ENCODE measurements at regions not wholly inside any gene's neighbourhood (a gene's known extent, or its start where the extent isn't known, plus 50 kb on each side); places are given as distances from the start of the nearest gene placed in this dataset.

GRCh38 chr1:234975122-234975940 lies 153.3 kb downstream of the TOMM20 start:
- peak; percentile 46 for DNase-seq (ENCODE audit: low spot score)

- no peak for DNase-seq (ENCODE audit: low spot score)
These were observed 155.0 kb downstream of the TOMM20 start for GRCh38 chr1:234973426-234974250.

- no peak for DNase-seq (ENCODE audit: low spot score)
These were observed 156.0 kb downstream of the TOMM20 start for GRCh38 chr1:234972411-234973191.

- no peak for DNase-seq (ENCODE audit: low spot score)
These were observed 156.9 kb downstream of the TOMM20 start for GRCh38 chr1:234971586-234972297.

GRCh38 chr1:234970731-234971476 lies 157.7 kb downstream of the TOMM20 start:
- no peak for DNase-seq (ENCODE audit: low spot score)

GRCh38 chr1:234970401-234970730 lies 158.3 kb downstream of the TOMM20 start:
- no peak for DNase-seq (ENCODE audit: low spot score)

- no peak for DNase-seq (ENCODE audit: low spot score)
These were observed 158.8 kb downstream of the TOMM20 start for GRCh38 chr1:234969581-234970400.

- no peak for DNase-seq (ENCODE audit: low spot score)
These were observed 159.6 kb downstream of the TOMM20 start for GRCh38 chr1:234969011-234969441.

- DNase-seq (ENCODE audit: low spot score), result no peak
These were observed 160.2 kb downstream of the TOMM20 start for GRCh38 chr1:234968451-234968850.

- DNase-seq (ENCODE audit: low spot score), result no peak
These were observed 161.5 kb downstream of the TOMM20 start for GRCh38 chr1:234967121-234967520.

- no peak for DNase-seq (ENCODE audit: low spot score)
These were observed 163.5 kb downstream of the TOMM20 start for GRCh38 chr1:234965111-234965510.

GRCh38 chr1:234963904-234964702 lies 164.5 kb downstream of the TOMM20 start:
- DNase-seq (ENCODE audit: low spot score), result no peak

- peak; percentile 71 for DNase-seq (ENCODE audit: low spot score)
These were observed 165.3 kb downstream of the TOMM20 start for GRCh38 chr1:234963180-234963903.

GRCh38 chr1:234962340-234962989 lies 166.2 kb downstream of the TOMM20 start:
- no peak for DNase-seq (ENCODE audit: low spot score)

- DNase-seq (ENCODE audit: low spot score), result no peak
These were observed 166.9 kb downstream of the TOMM20 start for GRCh38 chr1:234961456-234962339.

- no peak for DNase-seq (ENCODE audit: low spot score)
These were observed 167.7 kb downstream of the TOMM20 start for GRCh38 chr1:234960722-234961455.
